ENCODE measurements at regions not wholly inside any gene's neighbourhood (a gene's known extent, or its start where the extent isn't known, plus 50 kb on each side); places are given as distances from the start of the nearest gene placed in this dataset.

DNA sequence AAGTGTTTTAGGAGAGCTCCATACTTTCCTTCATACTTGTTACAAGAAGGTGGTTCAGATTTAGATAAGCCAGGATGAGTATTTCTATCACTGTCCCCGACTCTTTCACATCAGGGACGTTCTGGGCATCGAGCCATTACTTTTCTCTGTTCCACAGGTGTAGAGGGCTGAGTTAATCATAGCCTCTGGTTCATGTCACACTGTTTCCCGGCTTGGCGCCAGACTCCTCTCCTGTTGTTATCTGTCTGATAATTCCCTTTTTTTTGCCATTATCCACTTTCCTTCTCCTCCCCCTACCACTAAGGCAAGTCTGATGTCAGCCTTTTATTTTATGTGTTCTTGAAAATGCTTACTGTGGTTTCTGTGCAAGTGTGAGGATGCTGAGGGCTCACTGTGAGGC is 593.4 kb downstream of the UTRN start:
- Mint-ChIP-seq H3K36me3 (peaks cover 6% of the 10 kb centered on the region), H3K27ac (no peak overlapping the region), H3K27me3 (ENCODE audit: low read depth) (no peaks in the 10 kb centered on the region), H3K4me3 (no peak overlapping the region), H3K9me3 (peaks cover 12% of the 10 kb centered on the region), H3K4me1 (peaks cover 9% of the 10 kb centered on the region)
- ChIA-PET CTCF (no interaction called here), POLR2A (no interaction called here)
- no peak for DNase-seq (ENCODE audit: low spot score)
- no peak for ATAC-seq
- TF ChIP-seq E2F5 (CRISPR knock-in tag; IDR thresholded peaks at IDR 0.05), result no peak
- TF ChIP-seq ATF3 (CRISPR knock-in tag; conservative IDR thresholded peaks at IDR 0.05), result no peak
- no peak for TF ChIP-seq HMGXB4 (CRISPR knock-in tag; IDR thresholded peaks at IDR 0.05)

- H3K4me3 Mint-ChIP-seq, result no peak overlapping the region
- DNase-seq (ENCODE audit: low spot score) (no peak), ATAC-seq (no peak)
- TF ChIP-seq, protein P1, sequence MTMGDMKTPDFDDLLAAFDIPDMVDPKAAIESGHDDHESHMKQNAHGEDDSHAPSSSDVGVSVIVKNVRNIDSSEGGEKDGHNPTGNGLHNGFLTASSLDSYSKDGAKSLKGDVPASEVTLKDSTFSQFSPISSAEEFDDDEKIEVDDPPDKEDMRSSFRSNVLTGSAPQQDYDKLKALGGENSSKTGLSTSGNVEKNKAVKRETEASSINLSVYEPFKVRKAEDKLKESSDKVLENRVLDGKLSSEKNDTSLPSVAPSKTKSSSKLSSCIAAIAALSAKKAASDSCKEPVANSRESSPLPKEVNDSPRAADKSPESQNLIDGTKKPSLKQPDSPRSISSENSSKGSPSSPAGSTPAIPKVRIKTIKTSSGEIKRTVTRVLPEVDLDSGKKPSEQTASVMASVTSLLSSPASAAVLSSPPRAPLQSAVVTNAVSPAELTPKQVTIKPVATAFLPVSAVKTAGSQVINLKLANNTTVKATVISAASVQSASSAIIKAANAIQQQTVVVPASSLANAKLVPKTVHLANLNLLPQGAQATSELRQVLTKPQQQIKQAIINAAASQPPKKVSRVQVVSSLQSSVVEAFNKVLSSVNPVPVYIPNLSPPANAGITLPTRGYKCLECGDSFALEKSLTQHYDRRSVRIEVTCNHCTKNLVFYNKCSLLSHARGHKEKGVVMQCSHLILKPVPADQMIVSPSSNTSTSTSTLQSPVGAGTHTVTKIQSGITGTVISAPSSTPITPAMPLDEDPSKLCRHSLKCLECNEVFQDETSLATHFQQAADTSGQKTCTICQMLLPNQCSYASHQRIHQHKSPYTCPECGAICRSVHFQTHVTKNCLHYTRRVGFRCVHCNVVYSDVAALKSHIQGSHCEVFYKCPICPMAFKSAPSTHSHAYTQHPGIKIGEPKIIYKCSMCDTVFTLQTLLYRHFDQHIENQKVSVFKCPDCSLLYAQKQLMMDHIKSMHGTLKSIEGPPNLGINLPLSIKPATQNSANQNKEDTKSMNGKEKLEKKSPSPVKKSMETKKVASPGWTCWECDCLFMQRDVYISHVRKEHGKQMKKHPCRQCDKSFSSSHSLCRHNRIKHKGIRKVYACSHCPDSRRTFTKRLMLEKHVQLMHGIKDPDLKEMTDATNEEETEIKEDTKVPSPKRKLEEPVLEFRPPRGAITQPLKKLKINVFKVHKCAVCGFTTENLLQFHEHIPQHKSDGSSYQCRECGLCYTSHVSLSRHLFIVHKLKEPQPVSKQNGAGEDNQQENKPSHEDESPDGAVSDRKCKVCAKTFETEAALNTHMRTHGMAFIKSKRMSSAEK (CRISPR knock-in tag; IDR thresholded peaks at IDR 0.05; ENCODE audit: borderline replicate concordance), result no peak
- TF ChIP-seq JUN (CRISPR knock-in tag; IDR thresholded peaks at IDR 0.05), result no peak
- no peak for TF ChIP-seq NR3C1 (CRISPR knock-in tag; conservative IDR thresholded peaks at IDR 0.05; ENCODE audit: low read depth)
- TF ChIP-seq ZNF425 (CRISPR knock-in tag; conservative IDR thresholded peaks at IDR 0.05), result no peak
- TF ChIP-seq SOX15 (CRISPR knock-in tag; IDR thresholded peaks at IDR 0.05), result no peak
- TF ChIP-seq FOXK1 (CRISPR knock-in tag; IDR thresholded peaks at IDR 0.05), result no peak
- TF ChIP-seq, protein P2, sequence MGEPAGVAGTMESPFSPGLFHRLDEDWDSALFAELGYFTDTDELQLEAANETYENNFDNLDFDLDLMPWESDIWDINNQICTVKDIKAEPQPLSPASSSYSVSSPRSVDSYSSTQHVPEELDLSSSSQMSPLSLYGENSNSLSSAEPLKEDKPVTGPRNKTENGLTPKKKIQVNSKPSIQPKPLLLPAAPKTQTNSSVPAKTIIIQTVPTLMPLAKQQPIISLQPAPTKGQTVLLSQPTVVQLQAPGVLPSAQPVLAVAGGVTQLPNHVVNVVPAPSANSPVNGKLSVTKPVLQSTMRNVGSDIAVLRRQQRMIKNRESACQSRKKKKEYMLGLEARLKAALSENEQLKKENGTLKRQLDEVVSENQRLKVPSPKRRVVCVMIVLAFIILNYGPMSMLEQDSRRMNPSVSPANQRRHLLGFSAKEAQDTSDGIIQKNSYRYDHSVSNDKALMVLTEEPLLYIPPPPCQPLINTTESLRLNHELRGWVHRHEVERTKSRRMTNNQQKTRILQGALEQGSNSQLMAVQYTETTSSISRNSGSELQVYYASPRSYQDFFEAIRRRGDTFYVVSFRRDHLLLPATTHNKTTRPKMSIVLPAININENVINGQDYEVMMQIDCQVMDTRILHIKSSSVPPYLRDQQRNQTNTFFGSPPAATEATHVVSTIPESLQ (CRISPR knock-in tag; IDR thresholded peaks at IDR 0.05), result no peak
- TF ChIP-seq, protein P3, sequence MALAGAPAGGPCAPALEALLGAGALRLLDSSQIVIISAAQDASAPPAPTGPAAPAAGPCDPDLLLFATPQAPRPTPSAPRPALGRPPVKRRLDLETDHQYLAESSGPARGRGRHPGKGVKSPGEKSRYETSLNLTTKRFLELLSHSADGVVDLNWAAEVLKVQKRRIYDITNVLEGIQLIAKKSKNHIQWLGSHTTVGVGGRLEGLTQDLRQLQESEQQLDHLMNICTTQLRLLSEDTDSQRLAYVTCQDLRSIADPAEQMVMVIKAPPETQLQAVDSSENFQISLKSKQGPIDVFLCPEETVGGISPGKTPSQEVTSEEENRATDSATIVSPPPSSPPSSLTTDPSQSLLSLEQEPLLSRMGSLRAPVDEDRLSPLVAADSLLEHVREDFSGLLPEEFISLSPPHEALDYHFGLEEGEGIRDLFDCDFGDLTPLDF (CRISPR knock-in tag; IDR thresholded peaks at IDR 0.05), result no peak
- no peak for TF ChIP-seq PRRX2 (CRISPR knock-in tag; IDR thresholded peaks at IDR 0.05)
- TF ChIP-seq ATF3 (CRISPR knock-in tag; conservative IDR thresholded peaks at IDR 0.05), result no peak
- TF ChIP-seq ZNF396 (CRISPR knock-in tag; IDR thresholded peaks at IDR 0.05; ENCODE audit: borderline replicate concordance), result no peak
- TF ChIP-seq NFE2L1 (CRISPR knock-in tag; IDR thresholded peaks at IDR 0.05), result no peak
- no peak for TF ChIP-seq GABPB1 (CRISPR knock-in tag; IDR thresholded peaks at IDR 0.05)
- peaks cover 6% of the 10 kb centered on the region for H3K4me1 Mint-ChIP-seq
- H3K36me3 Mint-ChIP-seq, result no peaks in the 10 kb centered on the region
- ChIA-PET CTCF (no interaction called here), POLR2A (no interaction called here)
- no peak overlapping the region for H3K27ac Mint-ChIP-seq
- H3K27me3 Mint-ChIP-seq (ENCODE audit: low read depth), result no peaks in the 10 kb centered on the region
- peaks cover 6% of the 10 kb centered on the region for H3K9me3 Mint-ChIP-seq
These were observed 594.3 kb downstream of the UTRN start for GRCh38 chr6:144879436-144879835.

Data from WTC11 (cell line).